ENCODE measurements at regions not wholly inside any gene's neighbourhood (a gene's known extent, or its start where the extent isn't known, plus 50 kb on each side); places are given as distances from the start of the nearest gene placed in this dataset.

DNA sequence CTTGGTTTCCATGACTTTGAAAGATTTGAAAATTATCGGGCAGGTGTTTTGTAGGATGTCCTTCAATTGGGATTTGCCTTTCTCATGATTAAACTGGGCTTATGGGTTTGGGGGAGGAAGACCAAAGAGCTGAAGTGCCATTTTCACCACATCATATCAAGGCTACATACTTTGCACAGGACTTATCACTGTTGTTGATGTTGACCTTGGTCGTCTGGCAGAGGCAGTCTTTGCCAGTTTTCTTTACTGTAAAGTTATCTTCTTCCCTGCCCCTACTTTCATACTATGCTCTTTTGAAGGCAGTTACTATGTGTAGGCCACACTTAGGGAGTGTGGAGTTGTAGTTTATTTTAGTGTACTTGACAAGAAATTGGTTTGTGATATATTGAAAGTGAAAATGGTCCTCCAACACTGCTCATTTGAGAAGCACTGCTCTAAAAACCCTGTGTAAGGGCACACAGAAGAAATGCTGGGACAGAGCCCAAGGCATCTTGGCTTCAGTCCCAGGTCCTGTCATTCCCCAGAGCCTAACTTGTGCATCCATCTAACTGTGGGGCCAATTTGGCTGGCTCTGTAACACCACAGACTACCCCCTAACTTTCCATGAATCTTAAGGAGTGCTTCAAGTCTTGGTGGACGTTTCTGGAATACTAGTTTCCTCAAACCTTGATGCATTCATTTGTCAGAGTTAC is 384.9 kb downstream of the KCNRG start:
- DNase-seq: no peak

DNA sequence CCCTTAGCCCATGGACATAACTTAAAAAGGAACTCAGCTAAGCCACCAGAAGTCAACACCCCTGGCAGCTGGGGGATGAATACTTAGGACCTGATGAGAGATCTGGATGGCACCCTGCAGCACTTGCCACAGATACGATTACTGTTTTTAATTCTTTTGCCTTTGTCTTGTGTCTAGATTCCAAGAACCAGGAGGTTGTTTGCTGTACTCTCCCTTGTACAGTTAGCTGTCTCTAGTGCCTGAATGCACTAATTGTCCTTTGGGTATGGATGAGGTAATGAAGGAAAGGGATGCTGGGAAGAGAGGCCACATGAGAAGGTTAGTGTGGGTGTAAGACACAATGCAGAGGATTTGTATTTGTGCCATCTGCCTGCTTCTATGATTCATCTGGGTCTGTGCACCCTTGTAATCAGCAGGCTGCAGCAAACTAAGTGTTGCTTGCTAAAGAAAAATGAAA is 385.8 kb downstream of the KCNRG start:
- no peak for DNase-seq

DNA sequence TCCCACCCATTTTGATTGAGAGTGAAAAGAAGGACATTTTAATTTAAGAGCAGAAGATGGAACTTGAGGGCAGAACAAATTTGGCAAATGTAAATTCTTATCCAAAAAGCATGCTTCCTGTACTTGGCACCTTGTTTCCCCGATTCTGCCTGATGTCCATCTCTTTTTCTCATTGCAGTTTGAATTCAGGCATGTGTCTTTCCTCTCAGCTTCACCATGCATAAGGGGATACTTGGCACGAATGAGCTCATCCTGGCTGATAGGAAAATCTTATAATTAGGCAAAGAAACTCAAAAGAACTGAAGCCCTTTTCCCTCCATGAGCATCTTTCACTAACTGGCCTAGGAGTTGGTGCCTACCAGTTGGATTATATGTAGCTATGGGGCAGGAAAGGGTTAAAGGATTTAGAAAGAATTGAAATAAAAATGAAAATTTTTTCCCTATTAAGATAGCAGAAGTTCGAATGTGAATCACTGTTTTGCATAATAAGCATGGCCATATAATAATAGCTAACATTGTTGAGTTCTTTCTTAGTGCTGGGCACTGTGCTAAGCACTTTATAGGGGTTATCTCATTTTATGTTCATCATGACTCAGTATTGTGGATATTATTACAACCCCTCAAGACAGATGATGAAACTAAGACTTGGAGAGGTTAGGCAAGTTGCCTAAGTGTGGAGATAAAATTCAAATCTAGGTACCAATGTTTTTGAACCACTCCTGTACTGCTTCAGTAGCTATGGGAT is 386.6 kb downstream of the KCNRG start:
- DNase-seq: no peak

DNA sequence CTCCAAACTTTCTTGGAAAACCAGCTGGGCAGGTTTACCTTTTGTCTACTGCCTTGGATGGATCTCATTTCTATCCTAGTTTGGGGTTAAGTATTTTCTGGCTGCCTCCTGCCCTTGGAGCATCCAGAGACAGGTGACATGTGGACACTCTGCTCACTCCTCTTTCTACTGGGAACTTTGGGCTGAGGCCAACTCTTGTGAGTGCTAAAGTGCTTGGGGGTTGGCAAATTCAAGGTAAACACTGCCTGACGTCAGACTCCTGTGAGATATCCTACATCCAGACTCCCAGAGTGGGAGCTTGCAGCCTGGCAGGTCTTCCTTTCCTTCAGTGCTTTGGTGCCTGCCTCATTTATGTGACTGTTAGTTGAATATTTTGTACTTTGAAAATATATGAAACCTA is 388.1 kb downstream of the KCNRG start:
- DNase-seq: no peak

DNA sequence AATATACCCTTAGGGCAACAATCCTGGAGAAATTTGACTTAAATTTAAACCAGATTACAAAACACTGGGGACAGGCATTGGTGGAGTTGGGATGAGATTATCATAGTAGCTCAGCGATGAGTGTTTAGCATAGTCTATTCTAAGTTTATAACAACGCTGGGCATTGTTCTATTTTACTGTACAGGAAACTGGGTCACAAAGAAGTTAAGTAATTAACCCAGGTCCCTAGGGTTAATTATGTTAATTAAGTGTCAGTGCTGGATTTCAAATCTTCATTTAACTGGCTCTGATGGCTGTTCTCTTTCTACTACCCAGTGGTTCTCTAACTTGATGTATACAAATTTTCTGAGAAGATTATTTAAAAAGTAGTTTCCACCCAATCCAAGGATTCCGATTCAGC is 388.9 kb downstream of the KCNRG start:
- no peak for DNase-seq

DNA sequence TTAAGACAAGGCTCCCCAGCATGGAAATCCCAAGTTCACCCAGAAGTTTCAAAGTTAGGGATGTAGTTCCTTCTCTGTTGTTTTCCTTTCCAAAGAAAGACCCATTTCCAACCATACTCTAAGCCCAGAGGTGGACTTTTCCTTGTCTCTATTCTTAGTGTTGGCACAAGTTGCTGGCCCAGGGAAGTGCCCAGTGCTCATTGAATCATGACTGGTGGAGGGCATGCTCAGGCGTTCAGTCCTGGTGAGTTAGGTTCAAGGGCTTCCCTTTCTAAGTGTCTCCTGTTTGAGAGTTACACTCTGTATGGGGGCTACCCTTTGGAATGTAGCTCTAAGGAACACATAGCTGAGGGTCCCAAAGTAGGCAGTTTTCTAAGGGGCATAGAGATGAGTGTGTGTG is 389.5 kb downstream of the KCNRG start:
- DNase-seq: no peak

DNA sequence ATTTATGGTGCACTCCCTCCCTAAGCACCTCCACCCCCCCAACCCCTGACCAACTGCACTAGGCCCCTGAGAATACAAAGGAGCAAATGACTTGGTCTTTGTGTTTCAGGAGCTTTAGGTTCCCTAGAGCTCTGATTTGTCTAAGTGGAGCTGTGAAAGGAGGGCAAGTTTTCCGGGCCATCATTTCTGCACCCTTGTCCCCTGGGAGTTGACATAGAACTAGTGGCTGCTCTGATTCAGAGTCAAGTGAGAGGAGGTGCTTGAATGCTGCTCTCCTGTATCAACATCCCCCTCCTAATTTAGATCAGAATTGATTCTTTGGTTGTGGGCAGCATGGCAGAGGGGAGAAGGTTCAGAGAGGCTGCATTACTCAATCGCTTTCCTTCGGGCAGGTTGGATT is 391.6 kb downstream of the KCNRG start:
- no peak for DNase-seq

DNA sequence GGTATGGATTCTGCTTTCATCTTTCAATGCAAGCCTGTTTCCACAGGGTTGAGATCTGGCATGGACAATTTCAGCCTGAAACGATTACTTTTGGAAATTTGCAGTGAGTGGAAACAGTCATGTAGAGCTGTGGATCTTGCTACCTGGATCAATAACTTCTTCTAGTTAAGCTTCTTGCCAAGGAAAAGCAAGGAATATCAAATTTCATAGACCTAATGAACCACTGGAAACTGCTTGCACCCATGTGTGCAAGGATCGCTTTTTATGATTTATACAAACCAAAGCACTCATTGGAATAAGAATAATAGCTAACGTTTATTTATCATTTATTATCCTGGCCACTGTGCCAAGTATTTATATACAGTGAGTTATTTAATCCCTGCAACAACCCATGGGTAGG is 392.8 kb downstream of the KCNRG start:
- no peak for DNase-seq

DNA sequence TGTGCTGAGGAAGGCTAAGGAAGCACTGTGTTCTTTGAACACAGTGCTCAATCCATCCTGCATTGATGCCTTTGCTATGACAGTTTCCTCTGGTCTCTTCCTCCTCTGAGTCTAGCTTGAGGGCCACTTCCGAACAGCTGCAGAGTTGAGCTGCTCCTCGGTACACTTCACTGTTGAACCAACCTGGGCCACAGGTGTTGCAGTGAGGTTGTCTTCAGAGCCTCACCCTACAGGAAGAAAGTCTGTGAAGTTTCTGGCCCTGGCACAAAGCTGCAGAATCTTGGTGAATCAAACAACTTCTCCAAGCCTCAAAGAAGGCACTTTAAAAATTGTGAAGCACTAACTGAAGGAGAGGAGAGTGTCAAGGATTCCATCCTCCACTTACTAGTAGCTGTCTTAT is 394.0 kb downstream of the KCNRG start:
- DNase-seq: no peak

DNA sequence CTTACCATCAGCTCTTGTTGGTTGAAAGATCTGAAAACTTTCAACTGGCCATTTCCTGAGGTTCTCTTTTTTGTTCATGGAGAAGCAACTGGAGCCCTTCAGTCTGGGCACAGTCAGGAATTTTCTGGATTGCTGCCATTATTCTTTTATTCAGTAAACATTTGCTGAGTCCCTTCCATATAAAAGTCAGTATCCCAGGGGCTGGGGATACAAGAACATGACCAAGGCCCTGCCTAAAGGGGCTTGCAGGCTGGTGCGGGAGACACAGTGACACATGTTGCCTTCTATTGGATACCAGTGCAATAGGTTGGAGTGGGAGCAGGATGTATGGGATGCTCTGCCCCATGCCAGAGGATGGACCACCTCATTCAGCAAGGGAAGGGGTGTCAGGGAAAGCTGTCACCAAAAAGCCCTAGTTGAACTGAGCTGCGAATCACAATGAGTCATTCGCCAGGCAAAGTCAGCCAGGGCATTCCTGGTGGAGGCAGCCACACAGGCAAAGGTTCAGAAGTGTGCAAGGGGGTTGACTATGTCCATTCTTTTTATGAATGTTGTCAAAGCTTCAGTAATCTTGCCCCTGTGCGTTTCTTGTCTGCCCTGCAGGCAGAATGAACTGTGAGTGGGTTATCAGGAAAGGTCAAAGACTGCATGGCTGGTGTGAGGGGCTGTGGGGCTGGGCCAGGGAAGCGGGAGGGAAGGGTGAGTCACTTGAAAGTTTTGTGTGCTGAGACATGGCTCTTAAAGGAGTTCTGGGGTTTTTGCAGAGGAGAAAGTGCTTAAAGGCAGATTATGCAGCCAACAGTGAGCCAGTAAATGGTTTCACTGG is 395.9 kb downstream of the KCNRG start:
- no peak for DNase-seq

DNA sequence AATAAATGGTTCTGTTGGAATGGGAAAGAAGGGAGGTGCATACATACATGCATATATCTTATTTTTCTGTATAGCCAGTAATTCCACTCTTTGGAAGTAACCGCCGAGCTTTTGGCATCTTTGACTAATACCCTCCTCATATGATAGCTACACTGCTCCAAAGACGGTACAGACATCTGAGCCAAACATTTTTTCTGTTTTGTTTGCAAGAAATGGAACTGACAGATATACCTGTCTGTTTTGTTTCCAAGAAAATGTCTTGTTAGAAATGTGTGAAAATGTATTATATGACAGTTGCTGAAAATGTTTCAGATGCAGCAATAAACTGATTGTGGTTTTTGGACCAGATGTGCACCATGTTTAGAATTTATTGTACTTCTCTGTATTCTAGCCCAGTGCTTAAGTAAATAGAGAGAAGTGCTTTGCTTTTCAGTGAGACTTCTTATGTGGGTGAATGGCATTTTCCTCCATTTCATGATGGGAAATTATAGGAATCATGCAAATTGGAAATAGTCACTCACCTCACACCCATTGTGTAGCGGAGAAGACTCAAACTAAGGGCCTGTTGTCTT is 396.9 kb downstream of the KCNRG start:
- no peak for DNase-seq

DNA sequence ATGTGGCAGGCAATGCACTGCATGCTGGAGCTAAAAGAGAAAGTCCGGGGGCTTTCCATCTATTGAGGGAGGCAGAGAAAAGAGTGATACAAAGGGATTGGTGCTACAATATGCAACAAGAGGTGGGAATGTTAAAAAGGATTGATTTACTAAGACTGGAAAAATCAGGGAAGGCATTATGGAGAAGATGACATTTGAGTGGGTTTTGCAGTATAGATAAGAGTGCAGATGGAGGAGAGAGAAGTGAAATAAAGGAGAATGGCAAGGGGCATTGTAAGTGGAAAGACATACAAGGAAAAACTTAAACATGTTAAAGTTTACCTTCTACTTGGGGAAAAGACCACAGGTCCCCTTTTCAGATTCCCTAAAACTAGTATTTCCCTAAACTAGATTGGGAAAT is 399.4 kb downstream of the KCNRG start:
- DNase-seq: no peak

DNA sequence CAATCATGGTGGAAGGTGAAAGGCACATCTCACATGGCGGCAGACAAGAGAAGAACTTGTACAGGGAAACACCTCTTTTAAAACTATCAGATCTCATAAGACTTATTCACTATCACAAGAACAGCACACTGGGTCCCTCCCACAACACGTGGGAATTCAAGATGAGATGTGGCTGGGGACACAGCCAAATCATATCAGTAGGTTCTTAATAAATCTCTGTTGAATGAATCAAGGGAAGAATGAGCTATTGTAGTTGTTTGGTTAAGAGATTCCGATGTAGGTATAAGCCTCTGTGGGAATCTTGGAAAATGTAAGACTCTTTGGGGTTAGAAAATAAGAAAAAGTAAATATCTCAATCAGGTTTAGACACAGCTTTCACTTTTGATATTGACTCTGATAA is 400.2 kb downstream of the KCNRG start:
- DNase-seq: no peak

DNA sequence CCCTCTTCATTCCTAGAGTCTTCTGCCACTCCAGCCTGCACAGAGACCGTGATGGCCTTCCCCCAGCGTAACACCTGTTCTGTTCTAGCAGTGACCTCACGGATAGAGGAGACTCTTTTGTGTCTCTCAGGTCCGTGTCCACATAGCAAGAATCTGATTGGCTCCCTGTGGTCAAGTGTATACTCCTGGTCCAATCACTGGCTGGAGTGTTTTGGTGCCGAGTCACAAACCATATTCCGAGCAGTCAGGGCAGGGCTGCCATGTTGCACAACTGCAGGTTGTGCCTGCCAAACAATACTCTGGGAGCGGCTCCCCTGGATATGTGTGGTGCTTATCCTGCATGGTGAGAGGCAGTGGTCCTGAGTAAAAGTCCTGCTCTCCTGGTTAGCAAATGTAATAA is 402.4 kb downstream of the KCNRG start:
- DNase-seq: no peak

DNA sequence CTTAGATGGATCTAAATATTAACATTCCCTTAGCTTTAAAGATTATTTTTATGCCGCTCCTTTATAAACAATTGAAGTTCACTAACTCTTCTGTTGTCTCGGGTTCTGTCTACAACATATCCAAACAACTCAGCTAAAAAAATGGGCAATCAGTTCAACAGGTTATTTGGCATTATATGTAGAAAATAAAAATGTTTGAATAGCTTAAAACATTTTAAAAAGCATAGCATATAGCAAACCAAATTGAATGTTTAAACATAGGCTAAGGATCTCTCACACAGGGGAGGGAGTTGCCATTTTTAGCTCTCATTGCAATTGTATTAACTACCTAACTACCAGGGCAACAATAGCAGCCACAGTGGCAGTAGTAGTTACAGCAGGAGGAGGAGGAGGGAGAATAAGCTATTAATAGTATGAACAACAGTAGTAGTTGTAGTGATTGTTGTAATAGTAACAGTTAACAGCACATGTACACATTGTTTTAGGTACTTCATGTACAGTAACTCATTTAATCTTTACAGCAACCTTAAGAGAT is 404.2 kb downstream of the KCNRG start:
- DNase-seq: no peak

DNA sequence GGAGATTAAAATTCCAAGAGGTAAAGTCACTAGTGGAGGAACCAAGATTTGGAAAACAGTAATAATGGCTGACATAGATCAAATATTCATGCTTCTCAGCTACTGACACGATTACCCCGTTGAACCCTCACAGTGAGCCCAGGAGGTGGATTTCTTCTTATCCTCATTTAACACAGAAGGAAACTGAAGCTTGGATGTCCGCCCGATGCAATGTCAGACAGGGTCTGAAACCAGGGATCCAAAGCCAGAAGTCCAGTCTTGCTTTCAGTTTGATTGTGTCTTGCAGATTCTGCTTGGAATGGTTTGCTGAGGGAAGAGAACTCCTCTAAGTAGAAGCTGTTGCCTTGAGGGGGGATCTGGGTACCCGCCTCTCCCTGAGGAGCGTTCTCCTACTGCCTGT is 404.7 kb downstream of the KCNRG start:
- no peak for DNase-seq

DNA sequence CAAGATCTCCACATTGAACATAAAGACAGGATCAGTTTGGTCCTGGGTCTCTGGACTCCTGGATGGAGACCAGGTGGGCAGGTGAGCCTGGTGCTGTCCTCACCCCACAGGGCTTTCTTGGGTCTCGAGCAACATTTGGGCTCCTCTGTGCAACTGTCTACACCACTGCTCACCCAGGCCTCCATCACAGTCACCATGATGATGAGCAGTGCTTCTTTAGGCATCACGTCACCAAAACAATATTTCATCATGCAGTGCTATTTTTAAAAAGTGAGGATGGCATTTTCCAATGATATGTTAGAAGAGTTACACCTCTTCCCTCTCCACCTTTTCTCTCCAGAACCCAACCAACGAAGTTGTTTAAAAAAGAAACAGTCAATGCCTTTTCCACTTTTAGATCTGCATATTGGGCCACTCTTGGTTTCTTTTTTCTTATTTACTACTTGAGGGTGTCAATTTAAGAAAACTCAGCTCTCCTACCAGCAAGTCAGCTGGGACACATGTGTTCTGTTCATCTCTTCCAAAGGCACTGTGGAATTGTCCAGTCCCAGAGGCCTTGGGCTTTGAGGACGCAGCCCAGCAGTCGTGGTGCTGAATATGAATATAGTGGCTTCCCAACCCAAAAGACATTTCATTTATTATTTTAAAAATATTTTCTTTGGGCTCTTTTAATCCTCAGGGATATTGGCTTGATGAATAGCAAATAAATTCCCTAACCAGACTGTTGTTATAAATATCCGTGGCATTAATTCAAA is 405.7 kb downstream of the KCNRG start:
- DNase-seq: no peak

DNA sequence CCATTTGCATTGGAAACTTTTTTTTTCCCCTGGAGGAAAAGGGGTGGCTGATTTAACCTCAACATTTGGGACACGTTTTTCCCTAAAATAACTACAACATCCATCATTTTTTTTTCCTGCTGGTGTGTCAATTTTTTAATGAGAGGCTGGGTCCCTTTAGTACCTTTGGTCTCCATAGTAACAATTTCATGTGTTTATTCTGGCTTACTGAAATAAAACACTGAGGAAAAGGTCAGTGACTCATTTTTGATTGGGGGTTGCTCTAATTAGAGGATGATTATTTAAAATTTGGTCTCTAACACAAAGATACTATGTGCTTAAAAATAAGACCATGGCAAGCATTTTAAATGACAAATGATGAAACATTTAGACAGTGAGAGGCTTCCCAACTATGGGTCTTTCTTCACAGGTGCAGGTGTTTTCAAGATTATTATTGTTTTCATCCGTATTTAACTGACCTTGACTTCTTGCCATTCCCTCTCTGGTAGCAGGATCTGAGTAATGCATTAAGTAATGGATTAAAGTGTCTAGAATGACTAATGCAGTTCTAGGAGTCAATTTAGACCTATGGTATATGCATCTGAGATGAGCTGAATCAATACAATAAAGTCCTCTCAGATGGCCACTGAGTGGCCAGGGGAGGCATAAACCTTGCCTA is 406.4 kb downstream of the KCNRG start:
- DNase-seq: no peak

DNA sequence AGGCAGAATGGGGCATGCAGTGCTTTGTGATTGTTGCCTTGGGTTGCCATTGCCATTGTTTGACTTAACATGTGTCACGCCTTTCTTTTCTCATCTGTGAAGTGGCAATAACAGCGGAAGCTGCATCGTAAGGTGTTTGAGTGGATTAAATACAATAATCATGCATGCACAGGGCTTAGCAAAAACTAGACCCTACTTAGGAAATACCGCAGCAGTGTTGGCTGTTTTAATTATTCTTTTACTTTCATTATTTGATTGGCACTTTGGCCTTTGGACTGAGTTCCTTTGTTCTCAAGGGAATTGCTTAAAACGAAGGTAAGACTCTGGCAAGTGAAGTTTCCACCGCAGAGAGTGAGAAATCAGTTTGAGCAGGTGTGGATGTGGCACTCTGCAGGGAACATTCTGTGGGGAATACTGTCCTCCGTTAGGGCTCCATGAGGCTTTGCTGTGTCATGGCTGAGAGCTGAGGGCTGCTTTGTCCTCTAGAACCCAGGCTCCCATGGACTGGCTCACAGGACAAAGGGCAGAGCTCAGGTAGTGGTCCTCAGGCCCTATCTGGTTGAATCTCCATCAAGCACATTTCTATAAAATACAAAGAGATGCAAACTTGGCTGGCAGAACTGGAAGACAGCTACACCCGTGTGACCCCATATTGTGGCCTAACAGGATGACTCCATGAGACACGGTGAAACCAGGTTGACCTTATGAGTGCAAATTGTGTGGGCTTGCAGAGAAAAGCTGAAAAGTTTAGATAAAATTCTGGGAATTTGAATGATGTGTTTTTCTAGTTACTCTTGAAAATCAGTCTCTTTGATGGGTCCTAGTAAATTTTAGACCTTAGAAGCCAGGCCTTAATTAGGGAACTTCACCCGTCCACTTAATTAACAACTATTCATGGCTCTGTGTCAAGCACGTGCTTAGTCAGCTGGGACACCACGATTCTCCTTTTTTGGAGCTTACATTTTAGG is 407.2 kb downstream of the KCNRG start:
- no peak for DNase-seq

DNA sequence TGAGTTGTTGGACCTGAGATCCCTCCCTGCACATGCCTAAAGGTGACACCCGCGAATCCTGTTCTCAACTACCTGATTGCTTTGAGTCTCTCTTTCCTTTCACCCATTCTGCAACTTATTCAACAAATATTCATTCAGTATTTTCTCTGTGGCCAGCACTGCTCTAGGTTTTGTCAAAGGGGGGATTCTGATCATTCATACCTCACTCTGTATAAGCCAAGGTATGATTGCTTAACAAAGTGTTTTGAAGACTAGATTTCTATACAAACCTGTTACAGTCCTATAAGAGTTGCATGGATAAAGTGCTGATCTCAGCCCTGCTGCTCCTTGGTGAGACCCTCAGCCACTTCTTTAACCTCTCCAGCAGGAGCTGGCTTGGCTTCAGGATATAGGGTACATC is 409.7 kb downstream of the KCNRG start:
- DNase-seq: no peak

DNA sequence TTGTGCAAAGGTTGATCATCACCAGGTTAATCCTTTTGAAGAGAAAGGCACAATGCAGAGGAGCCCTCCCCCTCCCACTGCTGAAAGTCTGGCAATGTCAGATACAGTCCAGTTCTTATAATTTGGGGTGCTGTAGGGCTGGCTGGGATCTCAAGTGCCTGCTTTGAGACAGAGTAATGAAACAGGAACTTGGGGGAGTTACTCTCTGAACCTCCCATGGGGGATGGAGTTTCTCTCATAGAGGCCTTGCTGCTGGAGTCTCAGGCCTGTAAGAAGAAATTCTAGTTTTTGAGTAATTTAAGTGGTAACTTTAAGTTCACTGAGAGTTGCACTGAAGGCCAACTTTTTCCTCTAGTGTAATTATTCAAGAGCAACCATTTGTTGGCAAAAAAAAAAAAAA is 410.5 kb downstream of the KCNRG start:
- DNase-seq: no peak
